ENCODE measurements at regions not wholly inside any gene's neighbourhood (a gene's known extent, or its start where the extent isn't known, plus 50 kb on each side); places are given as distances from the start of the nearest gene placed in this dataset.

GRCh38 chr9:73243078-73243477, 91.4 kb downstream of the ANXA1 start:
- WGBS: 68% methylated on average over 2 of the region's 2 CpGs

GRCh38 chr9:73259086-73259696, 107.5 kb downstream of the ANXA1 start:
- TF ChIP-seq EP300 (IDR thresholded peaks at IDR 0.05): no peak
- no peak for TF ChIP-seq CTCF (IDR thresholded peaks at IDR 0.05)
- no peak for TF ChIP-seq POLR2A (IDR thresholded peaks at IDR 0.05; ENCODE audit: low read depth)
- TF ChIP-seq POLR2AphosphoS5 (IDR thresholded peaks at IDR 0.05): no peak
- H3K27ac ChIP-seq (replicated peaks in 1 of 4): no peak overlapping the region
- H3K27me3 ChIP-seq: no peaks in the 10 kb centered on the region
- no peak for DNase-seq (ENCODE audit: extremely low spot score)
- no peak overlapping the region for H3K4me3 ChIP-seq
- intact Hi-C loops (cut with DNase I): no loop called here
- no peaks in the 10 kb centered on the region for H3K9me3 ChIP-seq
- H3K4me1 ChIP-seq: no peaks in the 10 kb centered on the region
- 85% methylated on average over 13 of the region's 13 CpGs for WGBS
- no peaks in the 10 kb centered on the region for H3K36me3 ChIP-seq

More at GRCh38 chr9:73243078-73243477, 91.4 kb downstream of the ANXA1 start:
- intact Hi-C loops (cut with DNase I): no loop called here
- H3K36me3 ChIP-seq: no peaks in the 10 kb centered on the region
- no peaks in the 10 kb centered on the region for H3K9me3 ChIP-seq
- TF ChIP-seq EP300 (IDR thresholded peaks at IDR 0.05): no peak
- TF ChIP-seq CTCF (IDR thresholded peaks at IDR 0.05): no peak
- no peaks in the 10 kb centered on the region for H3K27me3 ChIP-seq
- DNase-seq (ENCODE audit: extremely low spot score): no peak
- H3K4me1 ChIP-seq: no peaks in the 10 kb centered on the region
- no peak overlapping the region for H3K4me3 ChIP-seq
- H3K27ac ChIP-seq (replicated peaks in 1 of 4): no peak overlapping the region

- Histone ChIP-seq H3K4me3 (no peak overlapping the region), H3K9me3 (no peaks in the 10 kb centered on the region), H3K4me1 (no peaks in the 10 kb centered on the region), H3K27ac (replicated peaks in 1 of 4) (no peak overlapping the region), H3K27me3 (no peaks in the 10 kb centered on the region), H3K36me3 (no peaks in the 10 kb centered on the region)
- intact Hi-C loops (cut with DNase I): no loop called here
- no peak for DNase-seq (ENCODE audit: extremely low spot score)
- TF ChIP-seq EP300 (IDR thresholded peaks at IDR 0.05): no peak
- no peak for TF ChIP-seq CTCF (IDR thresholded peaks at IDR 0.05)
- TF ChIP-seq POLR2A (IDR thresholded peaks at IDR 0.05; ENCODE audit: low read depth): no peak
- no peak for TF ChIP-seq POLR2AphosphoS5 (IDR thresholded peaks at IDR 0.05)
These were observed 108.8 kb downstream of the ANXA1 start for GRCh38 chr9:73260506-73260905.

- no peaks in the 10 kb centered on the region for H3K4me1 ChIP-seq
- no peak overlapping the region for H3K27ac ChIP-seq (replicated peaks in 1 of 4)
- no peak for DNase-seq (ENCODE audit: extremely low spot score)
- H3K36me3 ChIP-seq: no peaks in the 10 kb centered on the region
- no peaks in the 10 kb centered on the region for H3K27me3 ChIP-seq
- no peak for TF ChIP-seq POLR2AphosphoS5 (IDR thresholded peaks at IDR 0.05)
- no peak for TF ChIP-seq POLR2A (IDR thresholded peaks at IDR 0.05; ENCODE audit: low read depth)
- TF ChIP-seq CTCF (IDR thresholded peaks at IDR 0.05): no peak
- no peak for TF ChIP-seq EP300 (IDR thresholded peaks at IDR 0.05)
- WGBS: 76% methylated on average over 4 of the region's 4 CpGs
- no peak overlapping the region for H3K4me3 ChIP-seq
- no peaks in the 10 kb centered on the region for H3K9me3 ChIP-seq
- intact Hi-C loops (cut with DNase I): no loop called here
These were observed 113.0 kb downstream of the ANXA1 start for GRCh38 chr9:73264631-73265030.

- no peak for DNase-seq (ENCODE audit: extremely low spot score)
- no peaks in the 10 kb centered on the region for H3K4me1 ChIP-seq
- H3K27ac ChIP-seq (replicated peaks in 1 of 4): no peak overlapping the region
- H3K9me3 ChIP-seq: no peaks in the 10 kb centered on the region
- H3K27me3 ChIP-seq: no peaks in the 10 kb centered on the region
- H3K36me3 ChIP-seq: no peaks in the 10 kb centered on the region
- 92% methylated on average over 4 of the region's 4 CpGs for WGBS
- H3K4me3 ChIP-seq: no peak overlapping the region
- no peak for TF ChIP-seq POLR2A (IDR thresholded peaks at IDR 0.05; ENCODE audit: low read depth)
- no peak for TF ChIP-seq EP300 (IDR thresholded peaks at IDR 0.05)
- no peak for TF ChIP-seq POLR2AphosphoS5 (IDR thresholded peaks at IDR 0.05)
- no peak for TF ChIP-seq CTCF (IDR thresholded peaks at IDR 0.05)
- intact Hi-C loops (cut with DNase I): no loop called here
These were observed 114.2 kb downstream of the ANXA1 start for GRCh38 chr9:73265876-73266275.

Data from esophagus muscularis mucosa (tissue), 4 donors.